ENCODE measurements at regions not wholly inside any gene's neighbourhood (a gene's known extent, or its start where the extent isn't known, plus 50 kb on each side); places are given as distances from the start of the nearest gene placed in this dataset.
"Not testable (repeated sequence)": the region's sequence is repeated elsewhere in the genome, so short reads cannot be mapped to it uniquely, and the experiment has no call there.

- H2AFZ ChIP-seq = no peak overlapping the region
- H3K4me1 ChIP-seq (ENCODE audit: insufficient read depth) = no peaks in the 10 kb centered on the region
- no peaks in the 10 kb centered on the region for H3K9me2 ChIP-seq (replicated peaks; ENCODE audit: insufficient read depth)
- no peak overlapping the region for H3K4me2 ChIP-seq
- H3K36me3 ChIP-seq (replicated peaks; ENCODE audit: insufficient read depth, low read depth) = no peaks in the 10 kb centered on the region
- no peak overlapping the region for H3K27ac ChIP-seq
- H3K79me2 ChIP-seq = no peaks in the 10 kb centered on the region
- no peaks in the 10 kb centered on the region for H3K9me3 ChIP-seq (ENCODE audit: low read depth)
- H4K20me1 ChIP-seq (ENCODE audit: insufficient read depth, poor library complexity, severe bottlenecking) = no peaks in the 10 kb centered on the region
- DNase-seq (ENCODE audit: low spot score) = no peak
- no peaks in the 10 kb centered on the region for H3K27me3 ChIP-seq
- WGBS (ENCODE audit: low lambda C conversion rate, missing lambda C conversion rate) = 83% methylated on average over 6 of the region's 6 CpGs
- no peak overlapping the region for H3K4me3 ChIP-seq
- TF ChIP-seq EZH2 (IDR thresholded peaks at IDR 0.05; ENCODE audit: borderline replicate concordance) = no peak
- no peak for TF ChIP-seq CTCF (IDR thresholded peaks at IDR 0.05; ENCODE audit: poor library complexity)
- TF ChIP-seq EZH2phosphoT487 (IDR thresholded peaks at IDR 0.05; ENCODE audit: low read depth, severe bottlenecking, unreplicated experiment) = no peak
These were observed 135.6 kb upstream of the PLS3 start for GRCh38 chrX:115425359-115425758.

- Histone ChIP-seq H3K4me2 (no peak overlapping the region), H3K9me2 (replicated peaks; ENCODE audit: insufficient read depth) (no peaks in the 10 kb centered on the region), H3K27me3 (no peaks in the 10 kb centered on the region), H3K36me3 (replicated peaks; ENCODE audit: insufficient read depth, low read depth) (no peaks in the 10 kb centered on the region), H3K79me2 (no peaks in the 10 kb centered on the region), H2AFZ (no peak overlapping the region), H4K20me1 (ENCODE audit: insufficient read depth, poor library complexity, severe bottlenecking) (no peaks in the 10 kb centered on the region), H3K27ac (no peak overlapping the region), H3K4me1 (ENCODE audit: insufficient read depth) (no peaks in the 10 kb centered on the region), H3K4me3 (no peak overlapping the region), H3K9me3 (ENCODE audit: low read depth) (no peaks in the 10 kb centered on the region)
- 41% methylated on average over 2 of the region's 2 CpGs for WGBS (ENCODE audit: low lambda C conversion rate, missing lambda C conversion rate)
- TF ChIP-seq EZH2phosphoT487 (IDR thresholded peaks at IDR 0.05; ENCODE audit: low read depth, severe bottlenecking, unreplicated experiment) (no peak), CTCF (IDR thresholded peaks at IDR 0.05; ENCODE audit: poor library complexity) (no peak), EZH2 (IDR thresholded peaks at IDR 0.05; ENCODE audit: borderline replicate concordance) (no peak)
- DNase-seq (ENCODE audit: low spot score) = no peak
These were observed 133.0 kb upstream of the PLS3 start for GRCh38 chrX:115427861-115428410.

- not testable (repeated sequence) for H3K36me3 ChIP-seq (replicated peaks; ENCODE audit: insufficient read depth, low read depth); H3K27me3 ChIP-seq; H3K79me2 ChIP-seq; H4K20me1 ChIP-seq (ENCODE audit: insufficient read depth, poor library complexity, severe bottlenecking); H3K4me1 ChIP-seq (ENCODE audit: insufficient read depth); H3K9me2 ChIP-seq (replicated peaks; ENCODE audit: insufficient read depth); H3K4me3 ChIP-seq; H2AFZ ChIP-seq; H3K9me3 ChIP-seq (ENCODE audit: low read depth); DNase-seq (ENCODE audit: low spot score); H3K27ac ChIP-seq; H3K4me2 ChIP-seq
- 96% methylated on average over 7 of the region's 7 CpGs for WGBS (ENCODE audit: low lambda C conversion rate, missing lambda C conversion rate)
These were observed 126.1 kb upstream of the PLS3 start for GRCh38 chrX:115434834-115435233.

GRCh38 chrX:115437841-115438595 is 123.0 kb upstream of the PLS3 start:
- H3K36me3 ChIP-seq (replicated peaks; ENCODE audit: insufficient read depth, low read depth) = no peaks in the 10 kb centered on the region
- H4K20me1 ChIP-seq (ENCODE audit: insufficient read depth, poor library complexity, severe bottlenecking) = no peaks in the 10 kb centered on the region
- H2AFZ ChIP-seq = no peak overlapping the region
- H3K4me2 ChIP-seq = no peak overlapping the region
- no peaks in the 10 kb centered on the region for H3K9me2 ChIP-seq (replicated peaks; ENCODE audit: insufficient read depth)
- no peak overlapping the region for H3K27ac ChIP-seq
- 81% methylated on average over 5 of the region's 5 CpGs for WGBS (ENCODE audit: low lambda C conversion rate, missing lambda C conversion rate)
- no peaks in the 10 kb centered on the region for H3K79me2 ChIP-seq
- no peaks in the 10 kb centered on the region for H3K9me3 ChIP-seq (ENCODE audit: low read depth)
- H3K27me3 ChIP-seq = no peaks in the 10 kb centered on the region
- no peak for DNase-seq (ENCODE audit: low spot score)
- TF ChIP-seq EZH2phosphoT487 (IDR thresholded peaks at IDR 0.05; ENCODE audit: low read depth, severe bottlenecking, unreplicated experiment) (no peak), CTCF (IDR thresholded peaks at IDR 0.05; ENCODE audit: poor library complexity) (no peak), EZH2 (IDR thresholded peaks at IDR 0.05; ENCODE audit: borderline replicate concordance) (no peak)
- H3K4me3 ChIP-seq = no peak overlapping the region
- H3K4me1 ChIP-seq (ENCODE audit: insufficient read depth) = no peaks in the 10 kb centered on the region

Data from hepatocyte (in vitro differentiated cells).